BJ (cell line): ENCODE measurements at regions not wholly inside any gene's neighbourhood (a gene's known extent, or its start where the extent isn't known, plus 50 kb on each side); places are given as distances from the start of the nearest gene placed in this dataset.

Experiments used
- CTCF ChIA-PET: fragments of 350-600 bp; formaldehyde crosslinking; extraction: SDS; loops from one replicate; lab custom pipeline; 2021; ENCODE audit warnings: antibody characterized with exemption, inconsistent platforms; lab: Yijun Ruan, JAX
- POLR2A ChIA-PET: fragments of 300-600 bp; sonication (Branson Sonifier 250); formaldehyde crosslinking; extraction: SDS; loops from one replicate; lab custom pipeline; 2021; ENCODE audit warnings: antibody characterized with exemption; lab: Charles Lee
- DNase-seq: peaks from one replicate; pipeline ENCODE4 v3.0.0-alpha.2; 2011; ENCODE audit warnings: low read depth
- H3K27me3 ChIP-seq: 2 replicates; pipeline ENCODE4 v1.6.0; 2011; ENCODE audit warnings: low read length; ENCODE audit not compliant: control insufficient read depth, insufficient read depth
- H3K36me3 ChIP-seq: 2 replicates; pipeline ENCODE4 v1.5.1; 2011; ENCODE audit warnings: low read length; ENCODE audit not compliant: control insufficient read depth, insufficient read depth
- H3K4me3 ChIP-seq: 2 replicates; pipeline ENCODE4 v1.5.1; 2011; ENCODE audit warnings: low read depth, mild to moderate bottlenecking, control low read depth, low read length
- CTCF ChIP-seq: IDR thresholded peaks from 2 replicates; pipeline ENCODE4 v1.5.1; 2011; ENCODE audit warnings: low read depth, mild to moderate bottlenecking, control low read depth, inconsistent platforms, low read length, moderate library complexity; ENCODE audit not compliant: insufficient read depth

- ChIA-PET POLR2A (no interaction called here), CTCF (no interaction called here)
- Histone ChIP-seq H3K4me3 (no peak overlapping the region), H3K27me3 (no peaks in the 10 kb centered on the region), H3K36me3 (no peaks in the 10 kb centered on the region)
- no peak for TF ChIP-seq CTCF
- DNase-seq: no peak
These were observed 91.4 kb downstream of the MOBP start for GRCh38 chr3:39558775-39559306.

DNA sequence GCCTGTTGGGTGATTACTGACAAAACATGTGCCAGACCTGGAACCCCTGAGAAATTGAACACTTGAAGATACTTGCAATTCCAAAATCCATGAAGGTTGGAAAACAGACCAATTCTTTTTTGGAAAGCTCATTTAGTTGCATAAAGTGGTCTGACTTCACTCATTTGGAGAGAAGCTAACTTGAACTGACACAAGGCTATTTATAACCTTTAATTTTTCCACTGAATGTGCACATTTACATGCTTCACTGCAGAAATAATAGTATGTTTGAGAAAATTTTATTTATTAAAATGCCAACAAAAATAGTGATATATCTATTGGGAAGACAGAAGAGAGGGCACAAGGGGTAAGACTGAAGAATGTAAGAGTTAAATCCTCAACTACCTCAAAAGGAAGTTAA lies 92.1 kb downstream of the MOBP start:
- no peak for TF ChIP-seq CTCF
- no peak for DNase-seq
- CTCF ChIA-PET: no interaction called here
- H3K4me3 ChIP-seq: no peak overlapping the region
- no peaks in the 10 kb centered on the region for H3K36me3 ChIP-seq
- H3K27me3 ChIP-seq: no peaks in the 10 kb centered on the region
- POLR2A ChIA-PET: no interaction called here

DNA sequence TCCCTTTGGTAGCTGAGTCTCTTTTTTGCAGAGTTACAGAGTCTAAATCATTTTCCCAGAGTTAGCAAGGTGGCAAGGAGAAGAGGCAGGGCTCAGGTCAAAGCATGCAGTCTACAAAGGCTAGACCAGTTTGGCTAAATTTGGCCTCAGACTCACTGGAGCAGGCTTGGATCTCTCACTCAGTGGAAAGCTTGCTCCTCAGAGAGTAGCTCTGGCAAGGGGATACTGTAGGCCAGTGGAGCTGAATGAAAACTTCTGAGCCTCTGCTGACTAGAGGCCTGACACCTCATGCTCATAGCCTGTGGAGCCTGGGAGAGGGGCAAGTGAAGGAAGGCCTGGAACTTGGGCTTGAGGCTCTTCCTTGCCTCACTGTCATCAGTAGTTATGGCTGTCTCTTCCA lies 101.0 kb downstream of the MOBP start:
- Histone ChIP-seq H3K4me3 (no peak overlapping the region), H3K27me3 (no peaks in the 10 kb centered on the region), H3K36me3 (no peaks in the 10 kb centered on the region)
- ChIA-PET CTCF (no interaction called here), POLR2A (no interaction called here)
- DNase-seq: no peak
- no peak for TF ChIP-seq CTCF

DNA sequence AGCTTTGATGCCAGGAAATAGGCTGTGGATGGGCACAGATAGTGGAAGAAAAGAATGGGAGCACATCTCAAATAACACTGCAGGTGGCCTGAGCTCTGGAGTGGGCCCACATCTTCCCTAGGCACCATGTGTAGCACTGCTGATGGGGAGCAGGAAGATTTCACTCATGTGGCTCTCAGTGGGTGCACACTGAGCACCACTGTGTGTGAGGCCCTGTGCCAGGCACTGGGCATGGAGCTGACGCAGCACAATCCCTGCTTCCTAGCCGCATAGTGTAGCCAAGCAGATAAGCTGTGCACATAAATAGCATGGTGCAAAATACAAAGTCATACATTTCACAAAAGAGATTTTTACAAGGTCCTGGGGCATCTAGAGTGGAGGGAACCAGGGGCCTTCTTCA lies 101.6 kb downstream of the MOBP start:
- no peak for TF ChIP-seq CTCF
- DNase-seq: no peak
- POLR2A ChIA-PET: no interaction called here
- no peak overlapping the region for H3K4me3 ChIP-seq
- no peaks in the 10 kb centered on the region for H3K27me3 ChIP-seq
- CTCF ChIA-PET: interaction anchor here (0.6 kb wide), 1 partner anchor 7 kb away, joined by 4 read pairs; no protein-coding TSS in a partner anchor
- H3K36me3 ChIP-seq: no peaks in the 10 kb centered on the region

DNA sequence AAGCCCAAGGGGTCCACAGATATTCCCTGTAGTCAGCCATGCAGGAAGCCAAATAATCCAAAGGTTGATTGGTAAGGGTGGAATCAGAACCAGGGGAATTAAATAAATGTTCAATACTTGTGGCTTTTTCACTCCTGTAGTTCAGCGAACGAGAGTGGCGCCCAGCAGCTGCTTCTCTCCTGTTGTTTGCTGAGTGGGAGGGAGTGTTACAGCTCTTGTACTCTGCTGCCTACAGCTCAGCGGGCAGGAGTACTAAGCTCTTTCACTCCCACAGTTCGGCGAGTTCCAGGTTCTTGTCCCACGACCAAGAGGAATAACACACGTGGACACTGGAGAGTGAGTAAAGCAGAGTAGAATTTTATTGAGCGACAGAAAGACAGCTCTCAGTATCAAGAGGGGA lies 105.9 kb downstream of the MOBP start:
- no peak for TF ChIP-seq CTCF
- H3K36me3 ChIP-seq: no peaks in the 10 kb centered on the region
- H3K4me3 ChIP-seq: no peak overlapping the region
- ChIA-PET CTCF (no interaction called here), POLR2A (no interaction called here)
- DNase-seq: no peak
- H3K27me3 ChIP-seq: no peaks in the 10 kb centered on the region
